ENCODE measurements at regions not wholly inside any gene's neighbourhood (a gene's known extent, or its start where the extent isn't known, plus 50 kb on each side); places are given as distances from the start of the nearest gene placed in this dataset.
"Not testable (repeated sequence)": the region's sequence is repeated elsewhere in the genome, so short reads cannot be mapped to it uniquely, and the experiment has no call there.

DNA sequence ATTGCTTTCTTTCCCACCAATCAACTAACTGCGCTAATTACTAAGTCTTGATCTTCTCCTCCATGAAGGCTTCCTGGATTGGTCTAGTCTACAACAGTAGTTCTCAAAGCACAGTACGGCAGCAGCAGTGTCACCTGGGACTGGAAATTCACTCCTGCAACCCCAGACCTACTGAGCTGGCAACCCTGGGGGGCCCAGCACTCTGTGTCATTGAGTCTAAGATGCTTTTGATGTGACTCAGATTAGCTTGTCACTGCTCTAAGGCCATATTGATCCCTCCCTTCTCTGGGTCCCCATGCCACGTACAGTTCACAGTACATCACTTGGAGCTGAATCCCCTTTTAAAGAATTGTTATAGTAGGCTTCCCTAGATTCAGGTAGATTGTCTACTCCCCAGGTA lies 65.7 kb upstream of the KMT2C start:
- CTCF ChIA-PET, result interaction anchor here (0.8 to 1.3 kb wide), 3 partner anchors 12 to 205 kb away, joined by 3 read pairs; no protein-coding TSS in a partner anchor
- no peak overlapping the region for H3K4me3 ChIP-seq (ENCODE audit: low read depth in 2 of 2, low read length in 1 of 2)
- no peak overlapping the region for H2AFZ ChIP-seq (ENCODE audit: low read depth)
- H3K4me2 ChIP-seq, result no peak overlapping the region
- H3K9me2 ChIP-seq, result no peaks in the 10 kb centered on the region
- H4K20me1 ChIP-seq (ENCODE audit: insufficient read depth), result no peaks in the 10 kb centered on the region
- DNase-seq, result no peak
- no peaks in the 10 kb centered on the region for H3F3A ChIP-seq (replicated peaks; ENCODE audit: insufficient read depth)
- 79% methylated on average over 3 of the region's 3 CpGs for WGBS (ENCODE audit: low lambda C conversion rate)
- POLR2A ChIA-PET, result no interaction called here
- no peak overlapping the region for H3K9ac ChIP-seq
- no peaks in the 10 kb centered on the region for H3K27me3 ChIP-seq (ENCODE audit: insufficient read depth)
- peaks cover 0 to 2% of the 10 kb centered on the region in 2 experiments; a peak in 1 of 4 replicates for H3K4me1 ChIP-seq (ENCODE audit: control insufficient read depth in 1 of 2, insufficient read depth in 2 of 2, low read depth in 1 of 2, low read length in 1 of 2)
- TF ChIP-seq RFX5 (IDR thresholded peaks at IDR 0.05; ENCODE audit: low read length) (no peak), RCOR1 (IDR thresholded peaks at IDR 0.05; ENCODE audit: low read length) (no peak), EP300 (IDR thresholded peaks at IDR 0.05; ENCODE audit: borderline replicate concordance in 1 of 2, low read depth in 1 of 2, low read length in 1 of 2) (no peak), MEF2A (IDR thresholded peaks at IDR 0.05; ENCODE audit: borderline replicate concordance, low read depth) (no peak), MXI1 (IDR thresholded peaks at IDR 0.05; ENCODE audit: low read depth, low read length) (no peak), GABPA (IDR thresholded peaks at IDR 0.05; ENCODE audit: low read depth) (no peak), JUND (IDR thresholded peaks at IDR 0.05) (no peak), YY1 (IDR thresholded peaks at IDR 0.05; ENCODE audit: low read depth) (no peak), NFIC (IDR thresholded peaks at IDR 0.05; ENCODE audit: borderline replicate concordance) (no peak)
- TF ChIP-seq, protein P1, sequence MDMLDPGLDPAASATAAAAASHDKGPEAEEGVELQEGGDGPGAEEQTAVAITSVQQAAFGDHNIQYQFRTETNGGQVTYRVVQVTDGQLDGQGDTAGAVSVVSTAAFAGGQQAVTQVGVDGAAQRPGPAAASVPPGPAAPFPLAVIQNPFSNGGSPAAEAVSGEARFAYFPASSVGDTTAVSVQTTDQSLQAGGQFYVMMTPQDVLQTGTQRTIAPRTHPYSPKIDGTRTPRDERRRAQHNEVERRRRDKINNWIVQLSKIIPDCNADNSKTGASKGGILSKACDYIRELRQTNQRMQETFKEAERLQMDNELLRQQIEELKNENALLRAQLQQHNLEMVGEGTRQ (IDR thresholded peaks at IDR 0.05; ENCODE audit: borderline replicate concordance, low read depth, low read length), result no peak
- TF ChIP-seq, protein P2, sequence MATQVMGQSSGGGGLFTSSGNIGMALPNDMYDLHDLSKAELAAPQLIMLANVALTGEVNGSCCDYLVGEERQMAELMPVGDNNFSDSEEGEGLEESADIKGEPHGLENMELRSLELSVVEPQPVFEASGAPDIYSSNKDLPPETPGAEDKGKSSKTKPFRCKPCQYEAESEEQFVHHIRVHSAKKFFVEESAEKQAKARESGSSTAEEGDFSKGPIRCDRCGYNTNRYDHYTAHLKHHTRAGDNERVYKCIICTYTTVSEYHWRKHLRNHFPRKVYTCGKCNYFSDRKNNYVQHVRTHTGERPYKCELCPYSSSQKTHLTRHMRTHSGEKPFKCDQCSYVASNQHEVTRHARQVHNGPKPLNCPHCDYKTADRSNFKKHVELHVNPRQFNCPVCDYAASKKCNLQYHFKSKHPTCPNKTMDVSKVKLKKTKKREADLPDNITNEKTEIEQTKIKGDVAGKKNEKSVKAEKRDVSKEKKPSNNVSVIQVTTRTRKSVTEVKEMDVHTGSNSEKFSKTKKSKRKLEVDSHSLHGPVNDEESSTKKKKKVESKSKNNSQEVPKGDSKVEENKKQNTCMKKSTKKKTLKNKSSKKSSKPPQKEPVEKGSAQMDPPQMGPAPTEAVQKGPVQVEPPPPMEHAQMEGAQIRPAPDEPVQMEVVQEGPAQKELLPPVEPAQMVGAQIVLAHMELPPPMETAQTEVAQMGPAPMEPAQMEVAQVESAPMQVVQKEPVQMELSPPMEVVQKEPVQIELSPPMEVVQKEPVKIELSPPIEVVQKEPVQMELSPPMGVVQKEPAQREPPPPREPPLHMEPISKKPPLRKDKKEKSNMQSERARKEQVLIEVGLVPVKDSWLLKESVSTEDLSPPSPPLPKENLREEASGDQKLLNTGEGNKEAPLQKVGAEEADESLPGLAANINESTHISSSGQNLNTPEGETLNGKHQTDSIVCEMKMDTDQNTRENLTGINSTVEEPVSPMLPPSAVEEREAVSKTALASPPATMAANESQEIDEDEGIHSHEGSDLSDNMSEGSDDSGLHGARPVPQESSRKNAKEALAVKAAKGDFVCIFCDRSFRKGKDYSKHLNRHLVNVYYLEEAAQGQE (IDR thresholded peaks at IDR 0.05; ENCODE audit: low read depth, low read length), result no peak
- H3K27ac ChIP-seq (ENCODE audit: low read depth in 2 of 2, low read length in 1 of 2), result no peak overlapping the region
- no peaks in the 10 kb centered on the region for H3K9me3 ChIP-seq
- H3K36me3 ChIP-seq (replicated peaks in 1 of 2; ENCODE audit: control insufficient read depth in 1 of 2, insufficient read depth in 2 of 2, low read length in 1 of 2), result no peaks in the 10 kb centered on the region
- H3K79me2 ChIP-seq (ENCODE audit: insufficient read depth), result no peaks in the 10 kb centered on the region

DNA sequence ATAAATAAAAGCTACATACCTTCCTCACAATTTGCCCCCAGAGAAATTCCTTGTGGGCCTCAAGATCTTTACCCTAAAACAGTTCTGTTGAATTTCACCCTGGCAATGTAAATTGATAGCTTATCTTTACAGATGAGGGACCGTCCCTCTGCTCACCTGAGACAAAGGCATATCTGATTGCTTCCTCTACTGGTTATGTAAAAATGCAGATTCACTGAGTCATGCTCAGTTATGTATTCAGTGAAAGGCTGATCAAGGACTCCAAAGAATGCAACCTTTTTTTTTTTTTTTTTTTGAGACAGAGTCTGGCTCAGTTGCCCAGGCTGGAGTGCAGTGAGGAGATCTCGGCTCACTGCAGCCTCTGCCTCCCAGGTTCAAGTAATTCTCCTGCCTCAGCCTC lies 64.2 kb upstream of the KMT2C start:
- not testable (repeated sequence) for H4K20me1 ChIP-seq (ENCODE audit: insufficient read depth)
- CTCF ChIA-PET, result interaction anchor here (0.8 to 1.5 kb wide), 3 partner anchors 16 to 21 kb away, joined by 3 to 4 read pairs (median 3); no protein-coding TSS in a partner anchor

More for the DNA sequence above, 64.2 kb upstream of the KMT2C start:
- H3K27ac ChIP-seq (ENCODE audit: low read depth in 2 of 2, low read length in 1 of 2); H3K9me3 ChIP-seq; H3K4me1 ChIP-seq (ENCODE audit: control insufficient read depth in 1 of 2, insufficient read depth in 2 of 2, low read depth in 1 of 2, low read length in 1 of 2); H3K79me2 ChIP-seq (ENCODE audit: insufficient read depth); H3K4me3 ChIP-seq (ENCODE audit: low read depth in 2 of 2, low read length in 1 of 2); H3K4me2 ChIP-seq; DNase-seq; POLR2A ChIA-PET; H3F3A ChIP-seq (replicated peaks; ENCODE audit: insufficient read depth); H3K27me3 ChIP-seq (ENCODE audit: insufficient read depth); H3K9me2 ChIP-seq; H3K9ac ChIP-seq; H3K36me3 ChIP-seq (replicated peaks in 1 of 2; ENCODE audit: control insufficient read depth in 1 of 2, insufficient read depth in 2 of 2, low read length in 1 of 2); H2AFZ ChIP-seq (ENCODE audit: low read depth): not testable (repeated sequence)
- WGBS (ENCODE audit: low lambda C conversion rate), result 65% methylated on average over 2 of the region's 2 CpGs

Measured in SK-N-SH (cell line).